ENCODE measurements at regions not wholly inside any gene's neighbourhood (a gene's known extent, or its start where the extent isn't known, plus 50 kb on each side); places are given as distances from the start of the nearest gene placed in this dataset.

GRCh38 chr20:40891351-40891750 is 137.3 kb upstream of the TOP1 start:
- Histone ChIP-seq H3K27ac (no peak overlapping the region), H3K4me3 (no peak overlapping the region), H3K9me3 (no peaks in the 10 kb centered on the region), H3K36me3 (no peaks in the 10 kb centered on the region), H3K27me3 (no peaks in the 10 kb centered on the region), H3K4me1 (peaks cover 0 to 2% (median 0%) of the 10 kb centered on the region in 4 donors)
- TF ChIP-seq EP300 (IDR thresholded peaks at IDR 0.05) (no peak), POLR2A (IDR thresholded peaks at IDR 0.05) (no peak), POLR2AphosphoS5 (IDR thresholded peaks at IDR 0.05) (no peak), CTCF (IDR thresholded peaks at IDR 0.05) (no peak)
- DNase-seq (no peak), ATAC-seq (ENCODE audit: low FRiP score in 2 of 2) (no peak)

GRCh38 chr20:40892642-40893041 is 136.0 kb upstream of the TOP1 start:
- Histone ChIP-seq H3K27ac (no peak overlapping the region), H3K36me3 (no peaks in the 10 kb centered on the region), H3K4me3 (no peak overlapping the region), H3K4me1 (peaks cover 0 to 2% (median 0%) of the 10 kb centered on the region in 4 donors), H3K9me3 (no peaks in the 10 kb centered on the region), H3K27me3 (no peaks in the 10 kb centered on the region)
- 69 to 77% methylated on average over 2 of the region's 2 CpGs for WGBS, 2 donors
- TF ChIP-seq EP300 (IDR thresholded peaks at IDR 0.05) (no peak), CTCF (IDR thresholded peaks at IDR 0.05) (no peak), POLR2A (IDR thresholded peaks at IDR 0.05) (no peak), POLR2AphosphoS5 (IDR thresholded peaks at IDR 0.05) (no peak)
- no peak for DNase-seq
- ATAC-seq (ENCODE audit: low FRiP score in 2 of 2): no peak

- DNase-seq: no peak
- no peak overlapping the region for H3K4me3 ChIP-seq
- peaks cover 0 to 2% (median 0%) of the 10 kb centered on the region in 4 donors for H3K4me1 ChIP-seq
- WGBS, 2 donors: 81 to 86% methylated on average over 1 of the region's 1 CpG
- H3K36me3 ChIP-seq: no peaks in the 10 kb centered on the region
- H3K9me3 ChIP-seq: no peaks in the 10 kb centered on the region
- H3K27ac ChIP-seq: no peak overlapping the region
- no peak for ATAC-seq (ENCODE audit: low FRiP score in 2 of 2)
- TF ChIP-seq POLR2A (IDR thresholded peaks at IDR 0.05): no peak
- no peak for TF ChIP-seq POLR2AphosphoS5 (IDR thresholded peaks at IDR 0.05)
- no peak for TF ChIP-seq EP300 (IDR thresholded peaks at IDR 0.05)
- TF ChIP-seq CTCF (IDR thresholded peaks at IDR 0.05): no peak
- no peaks in the 10 kb centered on the region for H3K27me3 ChIP-seq
Observed at GRCh38 chr20:40893610-40894236, 134.9 kb upstream of the TOP1 start.

- no peak overlapping the region for H3K27ac ChIP-seq
- no peak for DNase-seq
- peaks cover 0 to 2% (median 0%) of the 10 kb centered on the region in 4 donors for H3K4me1 ChIP-seq
- WGBS, 2 donors: 53 to 82% methylated on average over 1 of the region's 1 CpG
- no peak overlapping the region for H3K4me3 ChIP-seq
- no peak for ATAC-seq (ENCODE audit: low FRiP score in 2 of 2)
- H3K9me3 ChIP-seq: no peaks in the 10 kb centered on the region
- H3K27me3 ChIP-seq: no peaks in the 10 kb centered on the region
- no peaks in the 10 kb centered on the region for H3K36me3 ChIP-seq
- TF ChIP-seq CTCF (IDR thresholded peaks at IDR 0.05) (no peak), POLR2A (IDR thresholded peaks at IDR 0.05) (no peak), POLR2AphosphoS5 (IDR thresholded peaks at IDR 0.05) (no peak), EP300 (IDR thresholded peaks at IDR 0.05) (no peak)
Observed at GRCh38 chr20:40894237-40894630, 134.4 kb upstream of the TOP1 start.

GRCh38 chr20:40895182-40895581 is 133.4 kb upstream of the TOP1 start:
- WGBS, 2 donors: 43 to 62% methylated on average over 2 to 3 of the region's 3 CpGs
- peaks cover 0 to 2% (median 0%) of the 10 kb centered on the region in 4 donors for H3K4me1 ChIP-seq
- ATAC-seq (ENCODE audit: low FRiP score in 2 of 2): no peak
- no peak for DNase-seq
- H3K4me3 ChIP-seq: no peak overlapping the region
- H3K36me3 ChIP-seq: no peaks in the 10 kb centered on the region
- H3K27me3 ChIP-seq: no peaks in the 10 kb centered on the region
- no peak for TF ChIP-seq POLR2AphosphoS5 (IDR thresholded peaks at IDR 0.05)
- no peaks in the 10 kb centered on the region for H3K9me3 ChIP-seq
- no peak overlapping the region for H3K27ac ChIP-seq
